ENCODE measurements at regions not wholly inside any gene's neighbourhood (a gene's known extent, or its start where the extent isn't known, plus 50 kb on each side); places are given as distances from the start of the nearest gene placed in this dataset.

DNA sequence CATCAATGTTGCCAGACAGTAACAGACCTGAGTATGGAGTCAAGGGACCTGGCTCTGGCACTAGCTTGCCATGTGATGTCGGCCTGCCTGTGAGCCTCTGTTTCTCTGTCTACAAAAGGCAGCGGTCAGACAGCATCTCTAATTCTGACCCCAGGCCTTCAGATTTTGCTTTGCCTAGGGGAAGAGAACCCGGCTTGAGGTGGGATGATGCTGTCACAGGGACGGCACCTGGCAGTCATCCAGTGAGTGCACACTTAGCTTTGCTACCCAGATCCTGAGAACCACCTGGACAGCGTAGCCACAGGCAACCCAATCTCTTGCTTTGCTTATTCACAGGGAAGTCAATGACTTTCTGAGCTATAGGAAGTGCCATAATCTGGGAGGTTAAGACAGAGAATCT, 135.2 kb upstream of the SALL1 start (continued):
- TF ChIP-seq ZNF33A (CRISPR knock-in tag; IDR thresholded peaks at IDR 0.05; ENCODE audit: borderline replicate concordance) (no peak), NFAT5 (CRISPR knock-in tag; IDR thresholded peaks at IDR 0.05) (no peak)

- H3K79me2 ChIP-seq (ENCODE audit: insufficient read depth, low read length): no peaks in the 10 kb centered on the region
- TF ChIP-seq MAFK (conservative IDR thresholded peaks at IDR 0.05 in 1 of 2, IDR thresholded peaks at IDR 0.05 in 1 of 2; ENCODE audit: low read length in 2 of 2) (0 out of 4 replicates have a peak, but pooled peaks of 1 of the 2 experiments have one; percentile 9), ZNF567 (CRISPR knock-in tag; IDR thresholded peaks at IDR 0.05; ENCODE audit: borderline replicate concordance) (no peak)
- ATAC-seq (no peak), DNase-seq (ENCODE audit: low spot score) (no peak), FAIRE-seq (no peak)
- no peaks in the 10 kb centered on the region for H3K9me3 ChIP-seq (ENCODE audit: low read length)
- no peaks in the 10 kb centered on the region; a peak in 1 of 5 replicates for H3K27me3 ChIP-seq (ENCODE audit: control insufficient read depth in 1 of 2, insufficient read depth in 2 of 2, low read length in 2 of 2)
- no peak overlapping the region for H2AFZ ChIP-seq (ENCODE audit: low read length)
- in situ Hi-C loops (cut with HindIII; ENCODE audit: extremely low pct_ligation_motif_present, low pct_unique_long_range_greater_than_20kb): no loop called here
- WGBS (ENCODE audit: low lambda C conversion rate): 0% methylated on average over 1 of the region's 1 CpG
- ChIA-PET CTCF (ENCODE audit: low intra/inter-chr PET ratio, low total read pairs) (no interaction called here), POLR2A (no interaction called here)
- H4K20me1 ChIP-seq (ENCODE audit: insufficient read depth, low read length): no peaks in the 10 kb centered on the region
- no peak overlapping the region for H3K4me2 ChIP-seq (ENCODE audit: low read depth, low read length)
- H3K4me1 ChIP-seq (ENCODE audit: insufficient read depth, low read length): no peaks in the 10 kb centered on the region
- H3K27ac ChIP-seq (ENCODE audit: extremely low read length, insufficient read depth, low read length): no peak overlapping the region
- no peak overlapping the region for H3K9ac ChIP-seq (ENCODE audit: insufficient read depth, low read depth, low read length)
- H3K36me3 ChIP-seq (replicated peaks in 1 of 2; ENCODE audit: control insufficient read depth in 1 of 2, insufficient read depth in 2 of 2, low read length in 2 of 2): no peaks in the 10 kb centered on the region
- H3K4me3 ChIP-seq (replicated peaks in 1 of 3; ENCODE audit: insufficient read depth in 1 of 3, low read depth in 2 of 3, low read length in 3 of 3): no peak overlapping the region
- intact Hi-C loops (cut with micrococcal nuclease; ENCODE audit: unreplicated experiment): no loop called here
- BruUV-seq (replicated peaks): no TSS peak
Observed at GRCh38 chr16:51276336-51276735, 125.3 kb upstream of the SALL1 start.
